ENCODE measurements at regions not wholly inside any gene's neighbourhood (a gene's known extent, or its start where the extent isn't known, plus 50 kb on each side); places are given as distances from the start of the nearest gene placed in this dataset.

DNA sequence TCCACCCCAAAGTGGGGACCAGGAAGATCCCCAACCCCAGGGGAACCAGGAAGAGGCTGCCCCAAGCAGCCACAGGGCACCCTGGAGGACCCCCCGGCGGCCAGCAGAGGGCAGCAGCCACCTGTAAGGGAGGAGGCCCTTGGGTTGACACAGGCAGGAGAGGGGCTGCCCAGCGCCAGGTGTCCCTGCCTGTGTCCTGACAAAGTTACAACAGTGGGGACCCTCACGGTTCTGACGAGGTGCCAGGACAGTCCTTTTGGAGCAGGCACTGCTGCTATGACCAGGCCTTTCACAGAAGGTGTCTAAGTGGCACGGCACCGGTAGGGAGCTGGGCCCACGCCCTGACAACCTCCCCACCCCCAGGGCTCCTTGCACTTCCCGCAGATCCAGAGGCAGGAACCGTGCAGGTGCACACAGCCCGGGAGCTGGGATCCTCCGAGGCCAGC is 176.7 kb downstream of the BMP7 start:
- no peak overlapping the region for H3K27ac Mint-ChIP-seq
- POLR2A ChIA-PET: no interaction called here
- peaks cover 1% of the 10 kb centered on the region for H3K27me3 Mint-ChIP-seq (ENCODE audit: low read depth)
- DNase-seq (peak; percentile 71), ATAC-seq (peak; percentile 87)
- CTCF ChIA-PET: interaction anchor here (0.6 to 2.4 kb wide), 10 partner anchors 9 to 540 kb away, joined by 3 to 27 read pairs (median 4); partner anchors contain the start of gene RAE1
- H3K36me3 Mint-ChIP-seq (ENCODE audit: low read depth): no peaks in the 10 kb centered on the region
- no peaks in the 10 kb centered on the region for H3K4me1 Mint-ChIP-seq (ENCODE audit: low read depth)
- no peaks in the 10 kb centered on the region for H3K9me3 Mint-ChIP-seq (ENCODE audit: insufficient read depth)
- H3K4me3 Mint-ChIP-seq: no peak overlapping the region

- POLR2A ChIA-PET: no interaction called here
- Mint-ChIP-seq H3K9me3 (ENCODE audit: insufficient read depth) (no peaks in the 10 kb centered on the region), H3K4me1 (ENCODE audit: low read depth) (no peaks in the 10 kb centered on the region), H3K4me3 (no peak overlapping the region), H3K27ac (no peak overlapping the region), H3K27me3 (ENCODE audit: low read depth) (peaks cover 1% of the 10 kb centered on the region), H3K36me3 (ENCODE audit: low read depth) (no peaks in the 10 kb centered on the region)
- ATAC-seq (no peak), DNase-seq (no peak)
- CTCF ChIA-PET: interaction anchor here (0.6 to 2.4 kb wide), 9 partner anchors 9 to 260 kb away, joined by 3 to 27 read pairs (median 4); partner anchors contain the start of gene RAE1
Observed at GRCh38 chr20:57090590-57091560, 175.6 kb downstream of the BMP7 start.

DNA sequence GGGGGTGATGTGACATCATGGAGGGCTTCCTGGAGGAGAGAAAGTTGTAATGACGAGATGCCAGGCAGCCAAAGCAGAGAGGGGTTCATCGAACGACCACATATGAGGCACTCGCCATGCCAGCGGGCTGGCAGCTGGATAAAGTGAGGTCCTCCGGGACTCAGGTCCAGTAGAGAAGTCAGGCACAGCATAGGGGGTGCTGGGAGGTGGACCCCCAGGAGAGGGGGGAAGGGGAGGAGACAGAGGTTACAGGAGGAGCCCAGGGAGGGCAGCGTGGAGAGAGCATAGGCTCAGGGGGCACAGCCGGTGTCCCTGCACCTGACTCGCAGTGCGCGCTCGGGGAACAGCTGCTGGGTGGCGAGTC is 174.7 kb downstream of the BMP7 start:
- no peak overlapping the region for H3K4me3 Mint-ChIP-seq
- no peaks in the 10 kb centered on the region for H3K9me3 Mint-ChIP-seq (ENCODE audit: insufficient read depth)
- no peak overlapping the region for H3K27ac Mint-ChIP-seq
- peaks cover 1% of the 10 kb centered on the region for H3K27me3 Mint-ChIP-seq (ENCODE audit: low read depth)
- ATAC-seq: peak; percentile 7
- ChIA-PET CTCF (interaction anchor here (0.7 to 2.4 kb wide), 5 partner anchors 8 to 407 kb away, joined by 3 to 14 read pairs (median 4); no protein-coding TSS in a partner anchor), POLR2A (no interaction called here)
- DNase-seq: no peak
- H3K36me3 Mint-ChIP-seq (ENCODE audit: low read depth): no peaks in the 10 kb centered on the region
- H3K4me1 Mint-ChIP-seq (ENCODE audit: low read depth): no peaks in the 10 kb centered on the region

DNA sequence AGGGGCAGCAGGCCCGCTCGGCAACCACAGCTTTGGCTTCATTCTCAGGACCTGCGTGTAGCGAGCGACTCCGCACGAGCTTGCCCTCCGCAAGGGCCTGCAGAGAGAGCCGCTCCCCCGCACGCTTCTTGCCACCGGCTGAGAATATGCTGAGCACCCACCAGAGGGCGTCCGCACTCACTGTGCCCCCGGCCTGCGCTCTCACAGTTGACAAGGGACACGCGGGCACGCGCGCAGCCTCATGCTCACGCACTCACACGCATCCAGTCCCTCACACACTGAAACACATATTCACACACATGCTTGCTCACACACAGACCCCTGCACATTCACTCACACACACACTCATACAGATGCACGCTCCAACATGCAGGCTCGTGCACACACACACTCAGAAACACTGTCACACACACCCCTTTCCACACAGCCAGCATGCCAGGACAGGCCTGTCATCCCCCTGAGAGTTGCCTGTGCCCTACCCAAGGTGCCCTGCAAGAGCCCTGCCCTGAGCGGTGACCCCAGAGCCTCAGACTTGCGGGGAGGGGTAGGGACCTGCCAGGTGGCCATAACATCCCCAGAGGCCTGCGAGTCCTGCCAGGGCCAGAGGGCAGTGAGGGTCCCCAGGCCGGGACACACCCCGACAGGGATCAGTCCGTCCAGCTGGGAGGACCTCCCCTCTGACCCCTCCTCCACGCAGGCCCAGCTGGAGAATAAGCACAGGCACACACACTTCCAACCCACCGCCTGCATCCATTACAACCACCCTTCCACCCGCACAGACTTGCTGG is 174.1 kb downstream of the BMP7 start:
- Mint-ChIP-seq H3K36me3 (ENCODE audit: low read depth) (no peaks in the 10 kb centered on the region), H3K27me3 (ENCODE audit: low read depth) (peaks cover 1% of the 10 kb centered on the region), H3K27ac (no peak overlapping the region), H3K9me3 (ENCODE audit: insufficient read depth) (no peaks in the 10 kb centered on the region), H3K4me3 (no peak overlapping the region), H3K4me1 (ENCODE audit: low read depth) (no peaks in the 10 kb centered on the region)
- ATAC-seq: peak; percentile 87
- ChIA-PET CTCF (interaction anchor here (0.7 to 2.4 kb wide), 5 partner anchors 8 to 406 kb away, joined by 3 to 14 read pairs (median 4); no protein-coding TSS in a partner anchor), POLR2A (no interaction called here)
- peak; percentile 74 for DNase-seq

GRCh38 chr20:57092900-57093530 is 173.4 kb downstream of the BMP7 start:
- no peak overlapping the region for H3K4me3 Mint-ChIP-seq
- no peaks in the 10 kb centered on the region for H3K4me1 Mint-ChIP-seq (ENCODE audit: low read depth)
- H3K27ac Mint-ChIP-seq: no peak overlapping the region
- ATAC-seq (no peak), DNase-seq (no peak)
- peaks cover 1% of the 10 kb centered on the region for H3K27me3 Mint-ChIP-seq (ENCODE audit: low read depth)
- ChIA-PET CTCF (no interaction called here), POLR2A (no interaction called here)
- H3K36me3 Mint-ChIP-seq (ENCODE audit: low read depth): no peaks in the 10 kb centered on the region
- H3K9me3 Mint-ChIP-seq (ENCODE audit: insufficient read depth): no peaks in the 10 kb centered on the region

GRCh38 chr20:57093766-57094165 is 172.7 kb downstream of the BMP7 start:
- Mint-ChIP-seq H3K9me3 (ENCODE audit: insufficient read depth) (no peaks in the 10 kb centered on the region), H3K27ac (no peak overlapping the region), H3K4me1 (ENCODE audit: low read depth) (no peaks in the 10 kb centered on the region), H3K4me3 (no peak overlapping the region), H3K27me3 (ENCODE audit: low read depth) (no peaks in the 10 kb centered on the region), H3K36me3 (ENCODE audit: low read depth) (no peaks in the 10 kb centered on the region)
- ATAC-seq (no peak), DNase-seq (no peak)
- POLR2A ChIA-PET: no interaction called here
- CTCF ChIA-PET: no interaction called here

GRCh38 chr20:57094252-57094891 is 172.1 kb downstream of the BMP7 start:
- no peaks in the 10 kb centered on the region for H3K9me3 Mint-ChIP-seq (ENCODE audit: insufficient read depth)
- DNase-seq (no peak), ATAC-seq (no peak)
- H3K4me3 Mint-ChIP-seq: no peak overlapping the region
- no peaks in the 10 kb centered on the region for H3K4me1 Mint-ChIP-seq (ENCODE audit: low read depth)
- CTCF ChIA-PET: no interaction called here
- POLR2A ChIA-PET: no interaction called here
- no peaks in the 10 kb centered on the region for H3K36me3 Mint-ChIP-seq (ENCODE audit: low read depth)
- no peak overlapping the region for H3K27ac Mint-ChIP-seq
- no peaks in the 10 kb centered on the region for H3K27me3 Mint-ChIP-seq (ENCODE audit: low read depth)

GRCh38 chr20:57094991-57095390 is 171.4 kb downstream of the BMP7 start:
- Mint-ChIP-seq H3K27ac (no peak overlapping the region), H3K4me3 (no peak overlapping the region), H3K9me3 (ENCODE audit: insufficient read depth) (no peaks in the 10 kb centered on the region), H3K4me1 (ENCODE audit: low read depth) (no peaks in the 10 kb centered on the region), H3K36me3 (ENCODE audit: low read depth) (no peaks in the 10 kb centered on the region), H3K27me3 (ENCODE audit: low read depth) (no peaks in the 10 kb centered on the region)
- DNase-seq (no peak), ATAC-seq (no peak)
- POLR2A ChIA-PET: no interaction called here
- CTCF ChIA-PET: no interaction called here

DNA sequence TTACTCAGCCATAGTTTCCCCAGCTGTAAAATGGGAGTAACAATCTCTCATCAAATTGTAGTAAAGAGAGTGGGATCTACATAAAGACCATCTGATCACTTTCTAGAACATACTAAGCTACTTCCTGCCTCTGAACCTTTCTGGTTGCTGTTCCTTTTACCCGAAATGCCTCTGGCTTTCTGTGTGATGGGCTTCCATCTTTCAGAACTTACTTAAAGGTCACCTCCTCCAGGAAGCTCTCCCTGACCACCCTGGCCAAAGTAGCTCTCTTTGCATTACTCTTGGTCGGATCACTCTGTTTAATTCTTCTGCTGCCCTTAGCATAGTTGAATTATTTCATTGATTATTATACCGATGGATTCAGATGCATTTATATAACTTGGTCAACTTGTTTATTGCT is 171.0 kb downstream of the BMP7 start:
- H3K4me1 Mint-ChIP-seq (ENCODE audit: low read depth): no peaks in the 10 kb centered on the region
- CTCF ChIA-PET: no interaction called here

DNA sequence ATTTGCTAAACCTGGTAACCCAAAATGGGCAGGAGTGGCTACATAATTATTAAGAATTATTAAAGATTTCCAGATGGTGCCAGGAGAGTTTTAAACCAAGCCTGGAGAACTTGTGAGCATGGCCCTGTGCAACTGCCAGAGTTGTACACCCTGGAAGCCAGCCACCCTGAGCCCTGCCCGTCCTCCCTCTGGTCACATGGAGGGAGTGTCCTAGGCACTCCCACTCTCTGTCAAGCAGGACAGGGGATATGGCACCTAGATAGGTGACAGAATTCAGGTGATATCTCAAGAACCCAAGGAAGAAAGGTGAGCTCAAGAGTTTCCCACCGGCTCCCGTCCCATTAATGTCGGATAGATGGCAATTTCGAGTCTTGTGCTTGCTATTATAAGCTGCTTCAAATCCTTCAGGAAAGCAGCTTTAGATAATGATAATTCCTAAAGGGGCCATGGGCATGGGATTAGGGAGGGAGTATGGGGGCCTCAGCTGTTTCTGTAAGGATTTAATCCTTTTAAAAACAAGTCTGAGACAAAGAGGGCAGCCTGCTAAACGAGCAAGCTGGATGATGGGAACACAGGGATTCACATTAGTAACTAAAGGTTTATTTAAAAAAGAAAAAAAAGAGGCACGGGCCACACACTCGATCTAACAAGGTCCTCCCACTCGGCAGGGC is 169.1 kb downstream of the BMP7 start:
- no peak for ATAC-seq
- Mint-ChIP-seq H3K4me3 (no peak overlapping the region), H3K36me3 (ENCODE audit: low read depth) (no peaks in the 10 kb centered on the region), H3K9me3 (ENCODE audit: insufficient read depth) (no peaks in the 10 kb centered on the region), H3K4me1 (ENCODE audit: low read depth) (no peaks in the 10 kb centered on the region), H3K27ac (no peak overlapping the region), H3K27me3 (ENCODE audit: low read depth) (no peaks in the 10 kb centered on the region)
- ChIA-PET POLR2A (no interaction called here), CTCF (no interaction called here)
- DNase-seq: no peak

More for the DNA sequence above, 171.0 kb downstream of the BMP7 start:
- ATAC-seq: no peak
- DNase-seq: no peak
- Mint-ChIP-seq H3K4me3 (no peak overlapping the region), H3K36me3 (ENCODE audit: low read depth) (no peaks in the 10 kb centered on the region), H3K27ac (no peak overlapping the region), H3K9me3 (ENCODE audit: insufficient read depth) (no peaks in the 10 kb centered on the region), H3K27me3 (ENCODE audit: low read depth) (no peaks in the 10 kb centered on the region)
- POLR2A ChIA-PET: no interaction called here

GRCh38 chr20:57102160-57102559 is 164.3 kb downstream of the BMP7 start:
- Mint-ChIP-seq H3K4me3 (no peak overlapping the region), H3K4me1 (ENCODE audit: low read depth) (no peaks in the 10 kb centered on the region), H3K9me3 (ENCODE audit: insufficient read depth) (no peaks in the 10 kb centered on the region), H3K27ac (no peak overlapping the region), H3K27me3 (ENCODE audit: low read depth) (no peaks in the 10 kb centered on the region), H3K36me3 (ENCODE audit: low read depth) (no peaks in the 10 kb centered on the region)
- ATAC-seq (no peak), DNase-seq (no peak)
- CTCF ChIA-PET: no interaction called here
- POLR2A ChIA-PET: no interaction called here
